GM18517 (cell line): ENCODE measurements at regions not wholly inside any gene's neighbourhood (a gene's known extent, or its start where the extent isn't known, plus 50 kb on each side); places are given as distances from the start of the nearest gene placed in this dataset.

Source experiments
- ATAC-seq: cut with Tn5 transposase; IDR thresholded peaks from one replicate; pipeline ENCODE4 v1.9.1; 2021; ENCODE audit warnings: mild to moderate bottlenecking, moderate library complexity; ENCODE audit not compliant: unreplicated experiment

DNA sequence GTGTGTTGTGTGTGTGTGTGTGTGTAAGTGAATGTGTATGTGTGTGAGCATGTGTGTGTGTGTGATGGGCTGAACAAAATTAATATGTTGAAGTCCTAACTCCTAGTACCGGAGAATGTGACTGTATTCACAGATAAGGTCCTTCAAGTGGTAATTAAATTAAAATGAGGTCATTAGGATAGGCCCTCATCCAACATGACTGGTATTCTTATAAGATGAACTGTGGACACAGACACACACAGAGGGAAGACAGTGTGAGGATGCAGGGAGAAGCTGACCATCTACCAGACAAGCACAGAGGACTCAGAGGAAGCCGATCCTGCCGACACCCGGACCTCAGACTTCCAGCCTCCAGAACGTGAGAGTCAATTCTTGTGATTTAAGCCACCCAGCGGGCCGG, 91.2 kb upstream of the PGBD5 start:
- no peak for ATAC-seq

DNA sequence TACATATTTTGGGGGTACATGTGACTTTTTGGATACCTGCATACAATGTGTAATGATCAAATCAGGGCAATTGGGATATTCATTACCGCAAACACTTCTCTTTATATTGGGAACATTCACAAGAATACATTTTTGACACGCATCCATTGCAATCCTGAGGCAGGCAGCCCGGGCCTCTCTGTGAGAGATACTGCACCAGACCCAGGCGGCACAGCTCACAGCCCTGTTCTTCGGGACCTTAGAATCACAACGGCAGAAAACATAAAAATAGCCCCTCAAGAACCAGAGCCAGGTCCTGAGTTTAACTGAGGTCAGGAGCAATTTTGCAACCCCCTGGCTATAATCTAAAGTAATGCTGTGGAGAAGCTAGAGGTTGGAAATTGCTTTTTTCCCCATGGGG, 90.8 kb upstream of the PGBD5 start:
- no peak for ATAC-seq

DNA sequence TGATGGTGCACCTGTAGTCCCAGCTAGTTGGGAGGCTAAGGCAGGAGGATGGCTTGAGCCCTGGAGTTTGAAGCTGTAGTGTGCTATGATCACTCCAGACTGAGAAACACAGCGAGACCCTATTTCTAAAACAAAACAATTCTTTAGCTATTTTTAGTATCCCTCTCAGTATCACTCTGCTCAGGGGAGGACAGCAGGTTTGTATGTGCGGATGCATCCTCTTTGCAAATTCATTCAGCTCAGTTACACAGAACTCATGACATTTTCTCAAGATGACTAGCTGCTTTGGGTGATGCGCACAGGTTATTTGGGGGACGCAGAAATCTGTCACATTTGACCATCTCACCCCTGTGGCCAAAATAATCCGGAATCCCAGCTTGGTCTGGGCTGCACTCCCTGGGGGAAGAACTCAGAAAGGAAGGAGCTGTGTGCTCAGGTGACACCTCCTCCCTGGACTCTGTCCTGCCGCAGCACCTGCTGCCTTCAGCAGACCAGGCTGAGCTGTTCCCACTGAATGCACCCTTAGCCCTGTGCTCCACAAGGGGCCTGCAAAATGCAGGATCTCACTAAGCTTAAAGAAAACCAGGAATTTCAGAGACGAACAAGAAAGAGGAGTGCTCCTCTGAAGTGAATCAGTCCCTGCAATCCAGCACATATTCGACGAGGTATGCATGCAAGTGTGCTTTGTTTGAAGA, 89.5 kb upstream of the PGBD5 start:
- no peak for ATAC-seq

DNA sequence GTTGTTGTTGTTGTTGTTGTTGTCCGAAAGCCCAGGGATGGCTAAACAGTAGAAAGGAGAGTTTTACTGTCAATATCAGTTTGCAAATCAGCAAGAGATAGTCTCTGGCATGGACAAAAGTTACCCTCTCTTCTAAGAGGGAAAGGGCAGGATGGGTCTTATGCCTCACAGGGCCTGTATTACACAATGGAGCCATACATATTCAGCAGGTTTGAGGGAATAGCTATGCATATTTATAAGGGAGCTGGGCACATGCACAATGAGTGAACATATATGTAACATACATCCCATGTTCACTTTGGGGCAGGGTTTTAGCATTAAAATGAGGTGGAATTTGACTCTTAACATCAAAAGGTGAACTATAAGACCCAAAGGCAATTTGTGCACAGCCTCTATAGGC, 84.4 kb upstream of the PGBD5 start:
- ATAC-seq, result no peak

DNA sequence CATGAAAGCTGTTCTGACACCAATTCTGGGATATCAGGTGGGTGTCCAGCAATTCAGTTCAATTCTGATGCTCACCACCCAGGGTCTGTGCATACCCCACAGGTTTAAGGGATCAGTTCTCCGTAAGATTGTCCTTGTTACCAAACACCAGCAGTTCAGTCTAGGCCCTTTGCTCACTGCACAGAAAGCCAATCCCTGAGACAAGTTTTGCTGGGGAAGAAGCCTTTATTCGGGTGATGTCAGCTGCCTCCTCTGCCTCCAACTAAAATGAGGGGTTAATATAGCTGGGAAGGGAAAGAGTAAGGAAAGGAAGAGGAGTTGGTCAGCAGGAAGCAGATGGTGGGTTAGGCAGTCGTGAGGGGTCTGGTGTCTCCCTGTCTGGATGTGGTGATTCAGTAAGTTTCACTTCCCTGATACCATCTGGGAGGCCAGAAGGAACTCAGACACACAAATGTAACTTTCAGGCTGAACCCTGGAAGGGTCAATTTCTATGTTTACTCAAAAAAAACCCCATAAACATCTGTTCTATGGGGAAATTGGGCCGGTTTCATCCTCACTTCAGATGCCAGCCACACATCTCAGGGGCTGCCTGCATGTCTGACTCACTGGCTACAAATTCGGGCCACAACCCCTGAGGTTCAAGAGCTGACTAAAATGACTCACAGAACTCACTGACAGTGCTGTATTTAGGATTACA, 83.3 kb upstream of the PGBD5 start:
- ATAC-seq, result peak; percentile 54

DNA sequence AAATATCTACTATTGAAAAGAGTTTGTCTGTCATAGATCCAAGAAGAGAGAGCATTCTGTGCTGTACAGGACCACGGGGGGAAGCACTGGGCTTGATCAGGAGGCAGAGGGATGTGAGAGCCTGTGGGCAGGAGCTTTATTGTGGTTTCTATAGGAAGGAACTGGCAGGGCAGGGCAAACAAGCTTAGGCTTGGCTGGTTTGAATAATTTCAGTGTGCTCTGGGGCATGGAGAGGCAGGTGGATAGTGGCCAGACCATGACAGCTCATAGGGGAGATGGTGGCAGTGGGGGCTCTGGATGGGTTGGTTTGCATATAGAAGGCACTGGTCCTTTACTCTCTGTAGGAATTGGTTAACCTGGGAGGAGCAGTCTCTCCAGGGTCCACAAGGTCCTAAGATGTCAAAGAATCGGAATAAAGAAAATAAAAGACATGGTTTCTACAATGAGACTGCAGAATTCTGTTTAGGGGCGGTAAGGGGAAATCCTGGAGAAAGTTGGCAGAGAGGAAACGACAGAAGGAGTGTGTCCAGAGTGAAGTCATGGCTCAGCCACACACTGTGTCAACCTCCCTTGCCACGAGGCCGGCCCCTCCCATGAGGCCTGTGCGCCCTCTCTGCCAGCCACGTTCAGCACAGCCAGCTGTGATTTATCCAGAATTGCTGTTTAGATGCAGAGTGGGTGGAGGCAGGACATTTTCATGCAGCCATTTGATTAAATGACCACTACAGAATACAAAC, 81.7 kb upstream of the PGBD5 start:
- ATAC-seq, result no peak

DNA sequence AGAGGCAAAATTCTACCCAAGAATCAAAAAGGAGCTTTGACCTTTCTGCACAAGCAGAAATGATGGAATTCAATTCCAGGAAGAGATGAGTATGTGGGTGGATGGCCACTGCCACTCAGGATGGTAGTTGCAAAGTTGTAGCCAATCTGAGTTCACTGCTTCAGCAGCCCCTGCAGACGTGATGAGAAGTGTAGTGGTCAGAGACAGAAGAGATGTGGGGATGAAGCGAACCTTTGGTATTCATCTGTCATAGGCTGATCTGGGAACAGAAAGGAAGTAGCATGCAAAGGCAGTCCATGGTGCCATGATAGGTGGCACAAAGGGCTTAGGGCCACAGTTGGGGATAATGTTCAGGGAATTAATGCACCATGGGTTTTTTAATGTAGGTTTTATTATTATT, 81.1 kb upstream of the PGBD5 start:
- no peak for ATAC-seq

DNA sequence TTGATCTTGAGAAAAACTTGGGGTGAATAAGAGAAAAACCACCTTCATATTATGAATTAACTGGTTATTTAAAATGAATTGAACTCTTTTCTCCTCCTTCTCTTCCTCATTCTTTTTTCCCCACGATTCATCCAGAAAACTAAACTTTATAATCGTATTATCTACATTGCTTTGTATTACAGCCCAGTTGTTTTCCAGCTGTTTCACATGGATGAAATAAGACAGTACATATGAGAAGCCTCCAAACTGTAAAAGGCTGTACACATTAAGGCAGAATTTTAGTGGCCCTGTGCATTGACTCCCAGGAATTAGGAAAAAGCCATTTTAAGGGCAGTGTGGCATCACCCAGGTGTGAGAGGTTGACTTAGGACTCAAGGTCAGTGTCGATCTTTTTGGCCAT, 80.3 kb upstream of the PGBD5 start:
- no peak for ATAC-seq

DNA sequence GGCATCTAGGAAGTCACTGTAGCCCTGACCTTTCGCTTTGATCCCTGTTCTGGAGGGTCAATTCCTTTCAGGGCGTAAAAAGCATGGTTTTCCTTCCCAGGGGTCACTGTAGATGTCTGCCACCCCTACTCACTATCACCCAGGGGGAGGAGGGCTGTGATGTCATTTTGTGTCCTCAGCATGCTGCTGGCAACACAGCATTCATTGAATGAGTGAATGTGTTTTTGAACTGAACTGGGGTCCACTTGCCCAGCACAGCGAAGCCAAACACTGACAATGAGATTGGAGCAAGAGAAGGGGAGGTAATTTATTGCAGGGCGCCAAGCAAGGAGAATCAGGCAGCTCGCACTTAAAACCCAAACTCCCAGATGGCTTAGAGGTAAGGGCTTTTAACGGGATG, 78.2 kb upstream of the PGBD5 start:
- no peak for ATAC-seq

DNA sequence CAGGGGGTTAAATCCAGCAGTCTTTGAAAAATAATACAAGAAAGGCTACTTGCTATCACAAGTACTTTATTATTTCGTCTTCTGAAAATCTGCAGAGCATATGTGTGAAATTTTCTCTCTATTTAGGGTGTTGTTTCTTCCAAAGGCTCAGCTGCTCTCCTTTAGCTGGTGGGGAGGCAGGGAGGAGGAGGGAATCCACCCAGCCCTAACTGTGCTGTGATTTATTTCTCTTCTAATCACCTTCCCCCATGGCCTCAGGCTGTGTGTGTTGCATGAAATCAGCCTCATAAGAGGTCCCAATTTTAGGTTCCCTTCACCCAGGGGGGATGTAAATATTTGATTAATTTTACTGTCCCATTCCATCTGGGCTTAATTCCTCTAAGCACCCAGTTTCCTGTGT, 77.6 kb upstream of the PGBD5 start:
- ATAC-seq, result no peak

DNA sequence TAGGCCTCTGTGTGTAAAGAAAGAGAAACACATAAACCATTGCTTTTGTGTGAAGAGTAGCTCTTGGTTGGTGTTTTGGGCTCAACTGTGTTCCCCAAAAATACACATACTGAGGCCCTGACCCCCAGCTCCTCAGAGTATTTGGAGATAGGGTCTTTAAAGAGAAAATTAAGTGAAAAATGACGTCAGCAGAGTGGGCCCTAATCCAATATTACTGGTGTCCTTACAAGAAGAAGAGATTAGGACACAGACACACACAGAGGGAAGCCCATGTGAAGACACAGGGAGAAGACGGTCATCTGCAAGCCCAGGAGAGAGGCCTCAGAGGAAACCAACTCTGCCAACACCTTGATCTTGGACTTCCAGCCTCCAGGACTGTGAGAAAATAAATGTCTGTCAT, 76.9 kb upstream of the PGBD5 start:
- ATAC-seq, result no peak

DNA sequence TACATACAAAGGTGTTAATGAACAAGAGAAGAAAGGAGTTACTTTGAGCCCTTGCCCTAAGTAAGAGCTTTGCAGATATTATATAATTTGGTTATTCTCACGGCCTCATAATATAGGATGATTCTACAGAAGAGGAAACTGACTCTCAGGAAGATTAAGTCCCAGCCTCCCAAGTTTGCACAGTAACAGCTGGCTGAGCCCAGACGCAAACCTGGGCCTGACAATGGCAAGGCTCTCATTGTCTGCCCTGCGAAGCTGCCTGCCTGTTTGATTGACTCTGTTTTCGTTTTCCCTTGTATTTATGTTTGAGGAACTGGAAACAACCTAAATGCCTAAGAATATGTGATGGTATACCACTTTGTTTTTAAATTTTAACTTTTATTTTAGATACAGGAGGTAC, 76.2 kb upstream of the PGBD5 start:
- ATAC-seq, result no peak

DNA sequence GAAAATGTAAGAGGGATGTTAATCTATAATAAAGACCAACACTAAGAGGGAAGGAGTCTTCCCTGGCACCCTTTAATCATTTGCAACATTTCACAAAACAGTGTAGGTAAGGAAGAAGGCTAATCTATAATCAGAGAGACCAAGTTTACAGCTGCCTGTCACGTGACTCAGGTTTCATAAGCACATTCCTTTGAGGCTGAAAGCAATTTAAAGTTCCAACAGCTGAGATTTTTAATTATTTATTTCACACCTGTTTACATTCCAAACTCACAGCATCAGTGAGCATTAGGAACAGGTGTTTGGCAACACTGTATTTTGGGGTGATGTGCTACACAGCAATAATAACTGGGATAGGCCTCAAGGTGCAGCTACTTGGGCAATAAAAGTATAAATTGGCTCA, 75.7 kb upstream of the PGBD5 start:
- no peak for ATAC-seq

DNA sequence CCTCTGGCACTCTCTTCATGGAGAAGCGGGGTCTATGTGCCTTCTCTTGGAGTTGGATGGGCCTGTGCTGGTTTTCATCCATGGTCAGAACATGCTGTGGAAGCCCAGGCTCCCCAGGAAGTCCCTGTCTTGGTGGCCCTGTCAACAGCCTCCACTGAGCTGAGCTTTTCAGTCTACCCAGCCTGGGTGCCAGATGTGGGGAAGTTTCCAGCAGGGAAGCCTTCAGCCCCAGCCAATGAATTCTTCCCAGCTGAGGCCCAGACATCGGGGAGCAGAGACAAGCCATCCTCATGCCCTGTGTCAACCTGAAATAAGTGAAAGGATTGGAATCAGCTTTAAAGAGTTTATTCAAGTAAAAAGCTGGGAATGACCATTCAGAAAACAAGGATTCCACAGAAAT, 75.1 kb upstream of the PGBD5 start:
- ATAC-seq, result no peak

DNA sequence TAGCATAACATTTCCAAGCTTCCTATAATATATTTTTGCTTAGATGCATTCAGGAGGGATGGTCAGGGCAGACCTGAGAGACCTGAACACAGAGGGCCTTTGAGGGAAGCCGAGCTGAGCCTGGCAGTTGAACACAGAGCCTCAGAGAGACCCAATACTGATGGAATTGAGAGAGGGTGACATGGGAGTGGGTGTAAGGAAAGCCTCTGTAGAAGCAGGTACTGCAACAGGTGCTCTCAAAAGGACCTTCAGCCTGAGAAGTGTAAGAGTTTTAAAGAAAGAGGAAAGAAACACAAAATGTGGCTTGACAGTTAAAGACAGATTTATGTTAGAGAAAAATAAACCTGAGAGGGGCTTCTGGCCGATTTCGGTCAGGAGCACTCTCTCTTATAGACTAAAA, 73.9 kb upstream of the PGBD5 start:
- ATAC-seq, result no peak

DNA sequence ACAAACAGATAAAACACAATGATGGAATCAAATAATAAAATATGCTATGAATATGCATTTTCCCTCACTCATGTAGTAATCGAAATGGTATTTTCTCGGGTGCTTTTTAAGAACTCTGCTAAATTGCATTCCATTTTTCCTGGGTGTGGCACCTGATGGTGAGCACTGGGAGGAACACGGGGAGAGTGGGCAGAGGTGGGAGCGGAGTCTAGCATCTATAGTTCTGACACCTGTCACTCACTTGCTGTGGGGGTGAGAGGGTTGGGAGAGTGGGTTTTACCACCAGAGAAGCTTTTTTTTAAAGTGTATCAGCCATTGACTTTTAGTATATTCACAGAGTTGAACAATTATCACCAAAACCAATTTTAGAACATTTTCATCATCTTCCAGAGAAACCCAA, 73.4 kb upstream of the PGBD5 start:
- no peak for ATAC-seq

DNA sequence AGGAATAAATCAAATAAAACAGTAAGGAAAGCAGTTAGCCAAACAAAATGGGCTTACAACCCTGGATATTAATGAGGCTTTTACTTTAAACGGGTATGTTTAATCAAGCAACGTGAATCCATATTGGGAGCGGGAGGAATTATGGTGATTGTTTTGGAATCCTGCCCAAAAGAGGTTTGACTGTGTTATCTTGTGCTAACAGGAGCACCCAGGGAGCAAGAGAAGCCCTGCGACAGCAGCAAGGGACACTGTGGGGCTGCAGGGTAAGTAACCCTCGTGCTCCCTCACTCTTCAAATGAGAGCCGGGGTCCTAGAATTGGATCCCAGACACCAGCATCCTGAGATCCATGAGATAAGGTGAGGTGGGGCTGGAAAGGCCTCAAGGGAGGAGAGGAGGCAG, 72.6 kb upstream of the PGBD5 start:
- no peak for ATAC-seq

DNA sequence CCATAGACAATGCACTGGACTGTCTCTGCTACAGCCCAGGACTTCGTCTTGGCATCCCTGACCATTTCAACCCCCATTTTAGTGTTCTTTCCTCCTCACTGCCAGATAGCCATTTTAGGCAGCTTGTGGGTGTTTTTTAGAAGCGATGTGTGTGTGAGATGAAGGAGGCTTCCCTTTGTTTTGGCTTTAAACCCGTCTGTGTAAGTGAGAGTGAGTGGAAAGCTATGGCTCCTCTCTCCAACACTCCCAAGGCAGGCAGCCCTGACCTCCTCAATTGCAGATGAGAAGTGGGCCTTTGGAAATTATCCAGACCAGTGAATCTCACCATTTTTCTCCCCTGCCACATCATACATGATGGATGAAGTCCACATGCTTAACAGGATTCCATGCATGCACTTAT, 70.3 kb upstream of the PGBD5 start:
- ATAC-seq, result no peak

DNA sequence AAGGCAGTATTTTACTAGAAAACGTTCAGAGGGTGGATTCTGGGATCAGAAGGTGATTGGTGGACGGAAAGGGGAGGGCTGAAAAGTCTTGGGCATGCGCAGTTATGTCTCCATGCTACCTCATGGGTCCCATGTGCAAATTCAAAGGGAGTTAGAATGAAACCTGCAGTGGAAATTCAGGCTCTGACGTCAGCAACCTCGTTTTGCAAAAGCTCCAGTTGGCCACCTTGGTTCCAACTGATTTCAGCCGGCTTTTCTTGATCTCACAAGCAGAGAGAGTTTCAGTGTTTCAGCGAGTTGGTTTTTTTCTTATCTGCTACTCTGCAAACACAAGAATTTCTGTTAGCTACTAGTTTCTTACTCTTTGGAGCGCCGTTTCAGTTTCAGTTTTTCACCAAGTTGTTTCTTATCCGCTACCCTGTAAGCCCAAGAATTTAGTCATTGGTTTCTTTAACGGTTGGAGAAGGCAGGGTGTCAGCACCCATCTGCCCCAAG, 69.8 kb upstream of the PGBD5 start:
- no peak for ATAC-seq

DNA sequence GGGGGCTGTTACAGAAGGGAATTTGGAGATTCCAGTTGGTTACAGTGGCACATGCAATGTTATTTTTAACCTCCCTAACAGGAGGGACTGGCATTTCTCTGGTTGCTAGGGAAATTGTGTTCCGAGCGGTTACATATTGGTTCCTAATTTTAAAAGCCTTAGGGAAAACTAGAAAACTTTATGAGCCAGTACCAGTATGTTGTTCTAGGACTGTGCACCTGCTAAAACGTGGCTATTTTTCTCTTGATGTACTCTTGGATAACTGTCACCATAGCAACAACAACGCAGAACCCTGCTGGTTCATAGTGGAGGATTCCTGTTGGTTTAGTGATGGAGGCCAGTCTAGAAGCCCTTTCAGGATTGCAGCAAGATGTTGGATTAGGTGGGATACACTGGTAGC, 68.9 kb upstream of the PGBD5 start:
- no peak for ATAC-seq

DNA sequence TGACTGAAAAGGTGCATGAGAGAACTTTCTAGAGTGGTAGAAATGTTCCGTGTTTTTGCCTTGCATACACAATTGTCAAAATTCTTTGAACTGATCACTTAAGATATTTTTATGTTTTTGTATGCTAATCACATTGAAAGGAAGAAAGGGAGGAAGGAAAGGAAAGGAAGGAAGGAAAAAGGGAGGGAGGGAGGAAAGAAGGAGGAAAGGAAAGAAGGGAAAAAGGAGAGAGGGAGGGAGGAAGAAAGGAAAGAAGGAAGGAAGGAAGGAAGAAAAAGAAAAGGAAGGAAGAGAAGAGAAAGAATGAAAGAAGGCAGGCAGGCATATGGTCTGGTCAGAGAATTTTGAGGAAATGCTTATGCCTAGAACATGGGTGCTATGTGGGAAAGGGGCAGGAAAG, 68.4 kb upstream of the PGBD5 start:
- ATAC-seq, result no peak

DNA sequence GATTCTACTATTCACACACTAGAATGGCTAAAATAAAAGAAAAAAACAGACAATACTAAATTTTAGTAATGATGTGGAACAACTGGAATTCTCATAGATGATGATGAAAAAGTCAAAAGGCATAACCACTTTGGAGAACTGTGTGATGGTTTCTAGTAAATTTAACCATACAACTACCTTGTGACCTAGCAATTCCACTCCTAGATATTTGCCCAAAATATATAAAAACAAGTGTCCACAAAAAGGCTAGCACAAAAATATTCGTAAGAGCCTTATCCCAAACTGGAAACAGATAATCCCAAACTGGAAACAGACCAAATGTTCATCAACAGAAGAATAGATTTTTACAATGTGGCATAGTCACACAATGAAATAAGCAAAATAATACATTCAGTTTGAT, 67.9 kb upstream of the PGBD5 start:
- no peak for ATAC-seq
